ENCODE measurements at regions not wholly inside any gene's neighbourhood (a gene's known extent, or its start where the extent isn't known, plus 50 kb on each side); places are given as distances from the start of the nearest gene placed in this dataset.

- no peak overlapping the region for H3K4me3 ChIP-seq (ENCODE audit: low read length)
- DNase-seq (ENCODE audit: low read depth): no peak
- TF ChIP-seq CTCF (conservative IDR thresholded peaks at IDR 0.05; ENCODE audit: low read depth, low read length): no peak
Observed at GRCh38 chr14:46248001-46248630, 403.5 kb downstream of the RPL10L start.

- no peak for DNase-seq (ENCODE audit: low read depth)
- TF ChIP-seq CTCF (conservative IDR thresholded peaks at IDR 0.05; ENCODE audit: low read depth, low read length): no peak
- no peak overlapping the region for H3K4me3 ChIP-seq (ENCODE audit: low read length)
Observed at GRCh38 chr14:46245276-46245675, 406.3 kb downstream of the RPL10L start.

- no peak for TF ChIP-seq CTCF (conservative IDR thresholded peaks at IDR 0.05; ENCODE audit: low read depth, low read length)
- no peak overlapping the region for H3K4me3 ChIP-seq (ENCODE audit: low read length)
- DNase-seq (ENCODE audit: low read depth): no peak
Observed at GRCh38 chr14:46233786-46234185, 417.8 kb downstream of the RPL10L start.

GRCh38 chr14:46230540-46230939 is 421.0 kb downstream of the RPL10L start:
- no peak for TF ChIP-seq CTCF (conservative IDR thresholded peaks at IDR 0.05; ENCODE audit: low read depth, low read length)
- DNase-seq (ENCODE audit: low read depth): no peak
- H3K4me3 ChIP-seq (ENCODE audit: low read length): no peak overlapping the region

- no peak overlapping the region for H3K4me3 ChIP-seq (ENCODE audit: low read length)
- no peak for TF ChIP-seq CTCF (conservative IDR thresholded peaks at IDR 0.05; ENCODE audit: low read depth, low read length)
- no peak for DNase-seq (ENCODE audit: low read depth)
Observed at GRCh38 chr14:46215801-46216200, 435.8 kb downstream of the RPL10L start.

- no peak for TF ChIP-seq CTCF (conservative IDR thresholded peaks at IDR 0.05; ENCODE audit: low read depth, low read length)
- peak; percentile 9 for DNase-seq (ENCODE audit: low read depth)
- H3K4me3 ChIP-seq (ENCODE audit: low read length): no peak overlapping the region
Observed at GRCh38 chr14:46198676-46199075, 452.9 kb downstream of the RPL10L start.

GRCh38 chr14:46197856-46198255 is 453.7 kb downstream of the RPL10L start:
- no peak for TF ChIP-seq CTCF (conservative IDR thresholded peaks at IDR 0.05; ENCODE audit: low read depth, low read length)
- H3K4me3 ChIP-seq (ENCODE audit: low read length): no peak overlapping the region
- no peak for DNase-seq (ENCODE audit: low read depth)

Data from retinal pigment epithelial cell (primary cell).